ENCODE measurements at regions not wholly inside any gene's neighbourhood (a gene's known extent, or its start where the extent isn't known, plus 50 kb on each side); places are given as distances from the start of the nearest gene placed in this dataset.
"Not testable (repeated sequence)": the region's sequence is repeated elsewhere in the genome, so short reads cannot be mapped to it uniquely, and the experiment has no call there.

DNA sequence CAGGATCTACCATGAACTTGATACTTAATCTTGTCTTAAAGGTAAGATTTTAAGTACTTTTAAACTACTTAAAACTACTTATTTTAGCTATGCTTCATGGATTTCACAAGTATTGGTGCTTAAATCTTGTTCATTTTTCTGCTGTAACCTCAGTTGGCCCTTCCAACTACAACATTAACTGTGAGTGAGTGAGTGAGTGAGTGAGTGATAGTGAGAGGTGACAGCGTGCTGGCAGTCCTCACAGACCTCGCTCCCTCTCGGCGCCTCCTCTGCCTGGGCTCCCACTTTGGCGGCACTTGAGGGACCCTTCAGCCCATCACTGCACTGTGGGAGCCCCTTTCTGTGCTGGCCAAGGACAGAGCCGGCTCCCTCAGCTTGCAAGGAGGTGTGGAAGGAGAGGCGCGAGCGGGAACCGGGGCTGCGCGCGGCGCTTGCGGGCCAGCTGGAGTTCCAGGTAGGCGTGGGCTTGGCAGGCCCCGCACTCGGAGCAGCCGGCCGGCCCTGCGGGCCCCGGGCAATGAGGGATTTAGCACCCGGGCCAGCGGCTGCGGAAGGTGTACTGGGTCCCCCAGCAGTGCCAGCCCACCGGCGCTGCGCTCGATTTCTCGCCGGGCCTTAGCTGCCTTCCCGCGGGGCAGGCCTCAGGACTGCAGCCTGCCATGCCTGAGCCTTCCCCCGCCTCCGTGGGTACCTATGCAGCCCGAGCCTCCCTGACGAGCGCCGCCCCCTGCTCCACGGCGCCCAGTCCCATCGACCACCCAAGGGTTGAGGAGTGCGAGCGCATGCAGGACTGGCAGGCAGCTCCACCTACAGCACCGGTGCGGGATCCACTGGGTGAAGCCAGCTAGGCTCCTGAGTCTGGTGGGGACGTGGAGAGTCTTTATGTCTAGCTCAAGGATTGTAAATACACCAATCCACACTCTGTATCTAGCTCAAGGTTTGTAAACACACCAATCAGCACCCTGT is 1558.6 kb upstream of the SEL1L start:
- DNase-seq (ENCODE audit: low read depth in 6 of 9, low spot score in 9 of 9), result not testable (repeated sequence)

GRCh38 chr14:83096092-83096491 is 1562.4 kb upstream of the SEL1L start:
- peaks cover 0 to 3% of the 10 kb centered on the region in 2 donors for H3K9me3 ChIP-seq (ENCODE audit: control insufficient read depth in 2 of 2, insufficient read depth in 1 of 2, low read length in 1 of 2)
- H3K36me3 ChIP-seq (ENCODE audit: control insufficient read depth in 2 of 2, insufficient read depth in 2 of 2, low read length in 1 of 2), result no peaks in the 10 kb centered on the region
- H3K27me3 ChIP-seq (ENCODE audit: control insufficient read depth in 2 of 2, insufficient read depth in 1 of 2, low read length in 1 of 2), result no peaks in the 10 kb centered on the region
- no peaks in the 10 kb centered on the region for H3K4me1 ChIP-seq (ENCODE audit: control insufficient read depth in 2 of 2, insufficient read depth in 2 of 2, low read length in 2 of 2)
- WGBS, result 89% methylated on average over 1 of the region's 1 CpG
- no peak overlapping the region for H3K4me3 ChIP-seq (ENCODE audit: low read length in 2 of 2)
- no peak for DNase-seq (ENCODE audit: low read depth in 6 of 9, low spot score in 9 of 9)
- no peak overlapping the region for H3K27ac ChIP-seq (ENCODE audit: low read depth in 1 of 2, low read length in 1 of 2)

More for the DNA sequence above, 1558.6 kb upstream of the SEL1L start:
- H3K4me3 ChIP-seq (ENCODE audit: low read length in 2 of 2); H3K9me3 ChIP-seq (ENCODE audit: control insufficient read depth in 2 of 2, insufficient read depth in 1 of 2, low read length in 1 of 2); H3K27ac ChIP-seq (ENCODE audit: low read depth in 1 of 2, low read length in 1 of 2); H3K36me3 ChIP-seq (ENCODE audit: control insufficient read depth in 2 of 2, insufficient read depth in 2 of 2, low read length in 1 of 2); H3K4me1 ChIP-seq (ENCODE audit: control insufficient read depth in 2 of 2, insufficient read depth in 2 of 2, low read length in 2 of 2); H3K27me3 ChIP-seq (ENCODE audit: control insufficient read depth in 2 of 2, insufficient read depth in 1 of 2, low read length in 1 of 2): not testable (repeated sequence)
- 85% methylated on average over 47 of the region's 47 CpGs for WGBS

DNA sequence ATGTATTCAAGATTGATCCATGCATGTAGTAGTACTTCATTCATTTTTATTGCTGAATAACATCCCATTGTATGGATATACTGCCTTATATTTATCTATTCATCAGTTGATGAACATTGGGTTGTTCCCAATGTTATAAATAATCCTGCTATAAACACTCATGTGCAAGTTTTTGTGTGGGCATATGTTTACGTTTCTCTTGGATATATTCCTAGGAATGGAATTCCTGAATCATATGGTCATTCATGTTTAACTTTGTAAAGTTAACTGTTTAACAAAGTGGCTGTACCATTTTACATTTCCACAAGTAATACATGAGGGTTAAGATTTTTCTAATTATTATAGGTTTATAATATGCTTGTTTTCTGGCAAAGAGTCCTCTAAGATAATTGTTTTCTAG is 1568.2 kb upstream of the SEL1L start:
- no peak overlapping the region for H3K27ac ChIP-seq (ENCODE audit: low read depth in 1 of 2, low read length in 1 of 2)
- H3K36me3 ChIP-seq (ENCODE audit: control insufficient read depth in 2 of 2, insufficient read depth in 2 of 2, low read length in 1 of 2), result no peaks in the 10 kb centered on the region
- no peak overlapping the region for H3K4me3 ChIP-seq (ENCODE audit: low read length in 2 of 2)
- no peaks in the 10 kb centered on the region for H3K27me3 ChIP-seq (ENCODE audit: control insufficient read depth in 2 of 2, insufficient read depth in 1 of 2, low read length in 1 of 2)
- H3K9me3 ChIP-seq (ENCODE audit: control insufficient read depth in 2 of 2, insufficient read depth in 1 of 2, low read length in 1 of 2), result no peaks in the 10 kb centered on the region
- 97% methylated on average over 1 of the region's 1 CpG for WGBS
- no peaks in the 10 kb centered on the region for H3K4me1 ChIP-seq (ENCODE audit: control insufficient read depth in 2 of 2, insufficient read depth in 2 of 2, low read length in 2 of 2)
- no peak for DNase-seq (ENCODE audit: low read depth in 6 of 9, low spot score in 9 of 9)

DNA sequence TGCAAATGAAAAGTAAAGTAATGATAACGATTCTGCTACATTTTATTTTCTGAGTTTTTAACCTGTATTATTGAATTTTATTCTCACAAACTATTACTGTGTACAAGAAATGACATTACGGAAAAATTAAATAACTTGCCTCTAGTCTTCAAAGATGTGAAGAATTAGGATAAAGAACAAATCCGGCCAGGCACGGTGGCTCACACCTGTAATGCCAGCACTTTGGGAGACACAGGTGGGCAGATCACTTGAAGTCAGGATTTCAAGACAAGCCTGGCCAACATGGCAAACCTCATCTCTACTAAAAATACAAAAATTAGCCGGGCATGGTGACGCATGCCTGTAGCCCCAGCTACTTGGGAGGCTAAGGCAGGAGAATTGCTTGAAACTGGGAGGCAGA is 1584.4 kb upstream of the SEL1L start:
- 96% methylated on average over 6 of the region's 6 CpGs for WGBS
- DNase-seq (ENCODE audit: low read depth in 6 of 9, low spot score in 9 of 9), result no peak
- no peaks in the 10 kb centered on the region for H3K9me3 ChIP-seq (ENCODE audit: control insufficient read depth in 2 of 2, insufficient read depth in 1 of 2, low read length in 1 of 2)
- H3K27me3 ChIP-seq (ENCODE audit: control insufficient read depth in 2 of 2, insufficient read depth in 1 of 2, low read length in 1 of 2), result no peaks in the 10 kb centered on the region
- H3K27ac ChIP-seq (ENCODE audit: low read depth in 1 of 2, low read length in 1 of 2), result no peak overlapping the region
- H3K4me3 ChIP-seq (ENCODE audit: low read length in 2 of 2), result no peak overlapping the region
- H3K4me1 ChIP-seq (ENCODE audit: control insufficient read depth in 2 of 2, insufficient read depth in 2 of 2, low read length in 2 of 2), result no peaks in the 10 kb centered on the region
- no peaks in the 10 kb centered on the region for H3K36me3 ChIP-seq (ENCODE audit: control insufficient read depth in 2 of 2, insufficient read depth in 2 of 2, low read length in 1 of 2)

DNA sequence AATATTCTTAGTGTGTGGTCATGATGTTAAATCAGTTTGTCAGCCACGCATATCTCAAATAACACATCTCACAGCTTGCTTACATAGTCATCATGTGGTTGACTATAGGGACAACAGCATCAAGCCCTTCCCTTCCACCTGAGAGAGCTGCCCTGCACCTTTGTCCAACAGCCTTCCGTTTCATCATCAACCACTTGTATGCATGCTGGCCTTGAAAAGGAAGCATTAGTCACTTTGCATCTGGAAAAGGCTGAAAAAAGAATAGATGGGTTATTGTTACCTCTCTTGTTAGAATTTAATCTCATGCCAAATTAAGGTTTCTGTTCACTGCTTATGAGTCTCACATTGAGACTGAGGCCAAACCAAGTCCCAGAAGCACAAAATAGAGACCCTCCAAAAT is 1586.5 kb upstream of the SEL1L start:
- Histone ChIP-seq H3K9me3 (ENCODE audit: control insufficient read depth in 2 of 2, insufficient read depth in 1 of 2, low read length in 1 of 2) (no peaks in the 10 kb centered on the region), H3K4me3 (ENCODE audit: low read length in 2 of 2) (no peak overlapping the region), H3K36me3 (ENCODE audit: control insufficient read depth in 2 of 2, insufficient read depth in 2 of 2, low read length in 1 of 2) (no peaks in the 10 kb centered on the region), H3K27me3 (ENCODE audit: control insufficient read depth in 2 of 2, insufficient read depth in 1 of 2, low read length in 1 of 2) (no peaks in the 10 kb centered on the region), H3K4me1 (ENCODE audit: control insufficient read depth in 2 of 2, insufficient read depth in 2 of 2, low read length in 2 of 2) (no peaks in the 10 kb centered on the region), H3K27ac (ENCODE audit: low read depth in 1 of 2, low read length in 1 of 2) (no peak overlapping the region)
- WGBS, result 93% methylated on average over 2 of the region's 2 CpGs
- no peak for DNase-seq (ENCODE audit: low read depth in 6 of 9, low spot score in 9 of 9)

GRCh38 chr14:83126076-83126475 is 1592.4 kb upstream of the SEL1L start:
- WGBS, result 94% methylated on average over 4 of the region's 4 CpGs
- Histone ChIP-seq H3K4me3 (ENCODE audit: low read length in 2 of 2) (no peak overlapping the region), H3K4me1 (ENCODE audit: control insufficient read depth in 2 of 2, insufficient read depth in 2 of 2, low read length in 2 of 2) (no peaks in the 10 kb centered on the region), H3K36me3 (ENCODE audit: control insufficient read depth in 2 of 2, insufficient read depth in 2 of 2, low read length in 1 of 2) (no peaks in the 10 kb centered on the region), H3K9me3 (ENCODE audit: control insufficient read depth in 2 of 2, insufficient read depth in 1 of 2, low read length in 1 of 2) (no peaks in the 10 kb centered on the region), H3K27ac (ENCODE audit: low read depth in 1 of 2, low read length in 1 of 2) (no peak overlapping the region), H3K27me3 (ENCODE audit: control insufficient read depth in 2 of 2, insufficient read depth in 1 of 2, low read length in 1 of 2) (no peaks in the 10 kb centered on the region)
- no peak for DNase-seq (ENCODE audit: low read depth in 6 of 9, low spot score in 9 of 9)

GRCh38 chr14:83128783-83129182 is 1595.1 kb upstream of the SEL1L start:
- Histone ChIP-seq H3K27me3 (ENCODE audit: control insufficient read depth in 2 of 2, insufficient read depth in 1 of 2, low read length in 1 of 2) (no peaks in the 10 kb centered on the region), H3K4me3 (ENCODE audit: low read length in 2 of 2) (no peak overlapping the region), H3K36me3 (ENCODE audit: control insufficient read depth in 2 of 2, insufficient read depth in 2 of 2, low read length in 1 of 2) (no peaks in the 10 kb centered on the region), H3K4me1 (ENCODE audit: control insufficient read depth in 2 of 2, insufficient read depth in 2 of 2, low read length in 2 of 2) (no peaks in the 10 kb centered on the region), H3K9me3 (ENCODE audit: control insufficient read depth in 2 of 2, insufficient read depth in 1 of 2, low read length in 1 of 2) (no peaks in the 10 kb centered on the region), H3K27ac (ENCODE audit: low read depth in 1 of 2, low read length in 1 of 2) (no peak overlapping the region)
- no peak for DNase-seq (ENCODE audit: low read depth in 6 of 9, low spot score in 9 of 9)
- WGBS, result 80% methylated on average over 4 of the region's 4 CpGs

GRCh38 chr14:83129496-83129895 is 1595.8 kb upstream of the SEL1L start:
- 89% methylated on average over 3 of the region's 3 CpGs for WGBS
- DNase-seq (ENCODE audit: low read depth in 6 of 9, low spot score in 9 of 9), result no peak
- Histone ChIP-seq H3K9me3 (ENCODE audit: control insufficient read depth in 2 of 2, insufficient read depth in 1 of 2, low read length in 1 of 2) (no peaks in the 10 kb centered on the region), H3K4me3 (ENCODE audit: low read length in 2 of 2) (no peak overlapping the region), H3K36me3 (ENCODE audit: control insufficient read depth in 2 of 2, insufficient read depth in 2 of 2, low read length in 1 of 2) (no peaks in the 10 kb centered on the region), H3K27ac (ENCODE audit: low read depth in 1 of 2, low read length in 1 of 2) (no peak overlapping the region), H3K27me3 (ENCODE audit: control insufficient read depth in 2 of 2, insufficient read depth in 1 of 2, low read length in 1 of 2) (no peaks in the 10 kb centered on the region), H3K4me1 (ENCODE audit: control insufficient read depth in 2 of 2, insufficient read depth in 2 of 2, low read length in 2 of 2) (no peaks in the 10 kb centered on the region)

- no peaks in the 10 kb centered on the region for H3K36me3 ChIP-seq (ENCODE audit: control insufficient read depth in 2 of 2, insufficient read depth in 2 of 2, low read length in 1 of 2)
- WGBS, result 89% methylated on average over 9 of the region's 9 CpGs
- H3K27ac ChIP-seq (ENCODE audit: low read depth in 1 of 2, low read length in 1 of 2), result no peak overlapping the region
- no peak overlapping the region for H3K4me3 ChIP-seq (ENCODE audit: low read length in 2 of 2)
- H3K27me3 ChIP-seq (ENCODE audit: control insufficient read depth in 2 of 2, insufficient read depth in 1 of 2, low read length in 1 of 2), result no peaks in the 10 kb centered on the region
- H3K4me1 ChIP-seq (ENCODE audit: control insufficient read depth in 2 of 2, insufficient read depth in 2 of 2, low read length in 2 of 2), result no peaks in the 10 kb centered on the region
- no peak for DNase-seq (ENCODE audit: low read depth in 6 of 9, low spot score in 9 of 9)
- no peaks in the 10 kb centered on the region for H3K9me3 ChIP-seq (ENCODE audit: control insufficient read depth in 2 of 2, insufficient read depth in 1 of 2, low read length in 1 of 2)
Observed at GRCh38 chr14:83133981-83134645, 1600.5 kb upstream of the SEL1L start.

Data from thymus (tissue), 11 donors.